ENCODE measurements at regions not wholly inside any gene's neighbourhood (a gene's known extent, or its start where the extent isn't known, plus 50 kb on each side); places are given as distances from the start of the nearest gene placed in this dataset.

GRCh38 chr3:102235679-102236078 is 199.1 kb upstream of the ZPLD1 start:
- DNase-seq: no peak

DNA sequence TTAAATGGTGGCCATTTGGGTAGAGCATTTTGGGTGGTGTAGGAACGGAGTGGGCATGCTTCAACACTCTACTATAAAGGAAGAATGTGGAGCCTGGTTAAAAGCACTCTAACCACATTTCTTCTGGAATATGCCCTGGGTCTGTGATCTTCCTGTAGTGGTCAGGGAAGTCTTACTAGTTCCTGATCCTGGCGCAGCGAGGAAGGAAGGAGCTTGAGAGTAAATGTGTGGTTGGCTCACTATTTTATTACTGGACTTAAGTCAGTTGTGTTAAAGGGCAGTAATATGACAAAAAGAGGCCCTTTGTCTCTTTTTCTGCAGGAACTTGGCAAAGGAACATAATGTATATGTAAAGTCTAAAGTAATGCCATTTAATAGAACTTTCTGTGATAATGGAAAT is 197.6 kb upstream of the ZPLD1 start:
- DNase-seq: no peak

- no peak for DNase-seq
Observed at GRCh38 chr3:102237838-102238237, 197.0 kb upstream of the ZPLD1 start.

DNA sequence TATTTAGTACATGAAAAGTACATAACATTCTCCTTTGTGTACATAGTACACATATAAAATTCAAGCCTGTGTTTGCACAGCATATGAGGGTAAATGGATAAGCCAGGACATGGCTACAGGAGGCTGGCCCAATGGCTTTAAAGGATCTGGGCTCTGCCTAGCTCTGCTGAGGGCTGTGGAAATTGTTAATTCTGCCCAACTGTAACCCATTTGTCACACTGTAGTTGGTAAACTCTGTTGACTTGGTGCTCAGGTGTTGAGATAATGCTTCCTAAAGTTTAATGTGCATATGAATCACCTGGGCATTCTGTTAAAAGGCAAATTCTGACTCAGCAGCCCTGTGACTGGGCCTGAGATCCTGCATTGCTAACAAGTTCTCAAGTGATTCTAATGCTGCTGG is 196.5 kb upstream of the ZPLD1 start:
- DNase-seq: no peak

DNA sequence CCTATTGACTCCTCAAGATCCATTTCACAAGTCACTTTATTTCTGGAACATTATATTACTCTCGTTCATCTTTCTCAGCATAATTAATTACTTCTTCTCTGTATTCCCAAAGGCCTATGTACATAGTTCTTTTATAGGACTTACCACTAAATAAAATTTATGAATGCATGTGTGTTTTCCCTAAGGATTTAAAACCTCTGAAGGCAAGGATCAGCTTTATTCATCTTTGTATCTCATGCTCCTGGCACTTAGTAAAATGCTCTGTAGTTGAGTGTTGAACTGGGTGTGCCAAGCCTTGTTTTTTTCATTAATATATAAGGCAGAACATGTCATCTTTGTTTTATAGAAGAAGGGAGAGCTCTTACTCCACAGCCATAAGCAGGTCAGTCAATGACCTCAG is 194.1 kb upstream of the ZPLD1 start:
- no peak for DNase-seq

GRCh38 chr3:102248981-102249705 is 185.7 kb upstream of the ZPLD1 start:
- DNase-seq: no peak

- DNase-seq: no peak
Observed at GRCh38 chr3:102255736-102256135, 179.1 kb upstream of the ZPLD1 start.

GRCh38 chr3:102258666-102259227 is 176.1 kb upstream of the ZPLD1 start:
- no peak for DNase-seq

DNA sequence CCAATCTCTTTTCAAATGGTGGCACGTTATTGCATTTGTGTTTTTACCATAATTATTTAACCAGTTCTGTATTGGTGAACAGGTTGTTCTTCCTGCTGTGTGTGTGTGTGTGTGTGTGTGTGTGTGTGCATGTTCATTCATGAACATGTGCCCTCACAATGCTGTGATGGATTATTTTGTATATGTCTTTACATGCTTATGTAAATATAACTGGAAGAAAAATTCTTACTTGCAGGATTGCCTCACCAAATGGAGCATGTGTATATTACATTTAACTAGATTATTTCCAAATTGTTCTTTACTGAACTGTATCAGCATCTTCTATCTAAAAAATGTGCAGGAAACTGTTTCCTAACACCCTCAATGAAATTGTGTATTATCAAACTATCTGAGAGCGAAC is 175.2 kb upstream of the ZPLD1 start:
- no peak for DNase-seq

DNA sequence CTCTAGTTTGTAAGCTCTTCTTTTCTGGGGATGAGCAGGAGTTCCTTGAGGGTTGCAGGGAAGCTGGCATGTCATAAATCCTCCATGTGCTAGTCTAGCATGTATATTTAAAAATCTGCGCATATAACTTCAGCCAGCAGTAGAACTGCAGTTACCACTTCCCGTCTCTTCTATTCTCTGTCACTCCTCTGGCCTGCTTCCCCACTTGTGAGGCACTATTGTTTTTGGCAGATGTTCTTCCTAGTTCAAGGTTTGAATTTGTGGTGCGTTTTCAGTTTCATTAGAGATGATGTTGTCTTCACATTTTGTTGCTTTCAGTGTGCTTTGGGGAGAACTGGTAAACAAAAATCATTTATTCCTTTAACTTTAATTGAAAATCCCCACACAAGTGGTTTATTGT is 169.1 kb upstream of the ZPLD1 start:
- DNase-seq: no peak

GRCh38 chr3:102269406-102269805 is 165.4 kb upstream of the ZPLD1 start:
- no peak for DNase-seq

DNA sequence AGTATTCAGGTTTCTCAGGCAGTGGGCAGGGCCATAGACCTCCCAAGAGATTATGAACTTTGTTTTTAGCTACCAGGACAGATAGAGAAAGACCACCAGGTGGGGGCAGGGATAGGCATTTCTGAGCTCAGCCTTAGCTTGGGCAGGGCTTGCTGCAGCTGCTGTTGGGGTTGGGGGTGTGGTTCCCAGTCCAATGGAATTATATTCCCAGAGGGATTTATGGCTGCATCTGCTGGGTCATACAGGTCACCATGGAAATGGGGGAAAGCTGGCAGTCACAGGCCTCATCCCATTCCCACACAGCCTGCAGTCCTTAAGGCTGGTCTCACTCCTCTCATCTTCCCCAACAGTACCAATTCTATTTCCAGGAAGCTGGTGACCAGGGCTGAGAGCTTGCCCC is 144.6 kb upstream of the ZPLD1 start:
- no peak for DNase-seq

DNA sequence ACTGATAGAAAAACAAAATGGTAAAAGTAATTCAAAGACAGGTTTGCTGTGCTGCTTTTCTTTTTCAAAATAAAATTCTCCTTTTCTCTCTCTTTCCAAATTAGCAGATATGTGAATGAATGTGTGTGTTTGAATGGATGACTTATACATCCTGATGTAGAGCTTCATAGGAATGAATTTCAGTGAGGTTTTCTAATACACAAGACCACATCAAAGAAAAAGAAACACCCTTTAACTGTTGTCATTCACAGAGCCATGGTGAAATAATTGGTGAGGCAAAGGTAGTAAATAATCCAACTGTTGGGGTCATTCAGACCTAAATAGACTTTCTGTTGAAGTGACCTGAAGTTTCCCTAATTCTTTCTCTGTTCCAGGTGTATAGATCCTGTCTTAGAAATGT is 139.1 kb upstream of the ZPLD1 start:
- DNase-seq: no peak

DNA sequence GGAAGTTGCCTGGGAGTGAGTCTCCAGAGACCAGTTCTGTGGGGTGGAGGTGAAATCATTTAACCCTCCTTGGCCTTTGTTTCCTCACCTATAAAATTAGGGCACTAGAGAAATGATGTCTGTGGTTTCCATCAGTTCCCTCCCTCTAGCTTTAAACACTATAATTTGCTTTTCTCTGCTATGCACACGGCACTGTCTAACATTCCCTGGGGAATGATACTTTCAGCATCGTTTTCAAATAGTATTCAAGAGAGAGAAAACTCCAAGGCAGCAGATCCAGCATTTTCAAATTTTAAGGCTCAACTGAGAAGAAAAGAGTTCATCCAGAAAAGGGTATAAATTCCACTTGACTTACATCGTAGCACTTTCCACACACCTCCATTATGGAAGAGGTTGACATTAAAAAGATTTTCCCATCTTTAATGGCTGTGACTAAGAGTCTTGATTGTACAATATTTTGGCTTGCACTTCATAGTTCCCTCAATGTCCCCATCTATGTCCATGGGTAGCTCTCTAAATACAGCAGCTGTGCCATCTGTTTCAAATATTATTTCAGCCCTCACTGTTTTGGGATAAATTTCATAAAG is 137.7 kb upstream of the ZPLD1 start:
- DNase-seq: no peak

DNA sequence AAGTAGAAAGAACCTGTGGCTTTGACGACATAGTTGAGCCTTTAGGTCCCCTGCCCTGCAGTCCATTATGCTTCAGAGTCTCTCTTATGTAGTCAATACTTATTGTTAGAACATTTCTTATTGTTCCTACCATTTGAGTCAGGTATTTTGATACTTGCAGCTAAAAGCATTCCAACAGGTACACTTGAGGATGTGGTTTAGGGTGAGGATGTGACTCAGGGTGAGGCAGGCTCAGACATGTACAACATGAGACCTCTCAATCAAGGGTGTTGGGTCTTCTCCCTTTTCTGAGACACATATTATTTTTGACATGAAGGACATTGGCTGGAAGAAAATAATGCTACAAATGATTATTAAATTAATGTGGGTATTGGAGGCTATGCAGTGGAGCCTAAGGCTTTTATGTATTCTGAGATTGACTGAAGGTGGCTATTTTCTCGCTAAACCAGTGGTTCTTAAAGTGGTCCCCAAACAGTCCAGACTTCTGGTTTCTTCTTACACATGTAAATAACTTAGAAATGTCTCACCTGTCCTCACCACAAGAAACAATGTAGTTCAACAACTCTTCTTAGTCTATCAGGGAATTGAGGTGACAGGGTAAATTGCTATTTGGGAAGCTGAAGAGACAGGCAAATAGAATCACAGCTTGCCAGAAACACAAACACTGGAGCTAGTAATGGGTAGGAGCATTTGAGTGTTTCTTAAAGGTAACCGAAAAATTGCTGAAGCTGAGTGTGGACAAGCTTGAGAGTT is 135.5 kb upstream of the ZPLD1 start:
- DNase-seq: no peak

DNA sequence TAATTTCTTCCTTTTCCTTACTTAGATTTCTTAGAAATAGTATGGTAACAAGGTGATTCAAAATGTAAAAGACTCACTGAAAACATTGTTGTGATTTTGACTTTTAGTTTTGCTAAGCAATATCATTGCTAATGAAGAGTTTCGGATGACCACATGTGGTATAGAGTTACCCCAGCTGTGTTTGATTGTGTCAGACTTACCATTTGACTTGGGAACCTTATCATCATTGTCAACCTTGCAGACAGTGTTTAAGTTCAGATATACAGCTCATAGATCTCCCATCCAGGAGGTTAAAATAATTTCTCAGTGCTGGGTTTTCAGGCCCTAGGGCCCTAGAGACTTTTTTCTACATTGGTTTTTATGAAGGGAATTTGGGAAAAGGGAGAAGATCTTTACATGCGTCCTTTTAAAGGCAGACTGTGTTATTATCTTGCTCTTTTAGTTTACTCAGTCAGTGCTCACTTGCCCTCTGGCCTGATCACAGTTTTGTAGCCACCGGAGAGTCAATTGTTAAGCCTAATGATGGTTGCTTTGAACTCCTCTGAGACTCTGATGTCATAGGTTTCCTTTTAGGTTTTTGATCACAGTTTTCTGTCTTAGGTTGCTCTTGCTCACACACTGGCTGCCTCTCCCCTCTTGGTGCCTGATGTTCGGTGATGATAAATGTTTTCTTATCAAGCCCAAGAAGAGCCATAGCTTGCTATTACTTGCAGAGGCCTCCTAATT is 133.5 kb upstream of the ZPLD1 start:
- DNase-seq: no peak

DNA sequence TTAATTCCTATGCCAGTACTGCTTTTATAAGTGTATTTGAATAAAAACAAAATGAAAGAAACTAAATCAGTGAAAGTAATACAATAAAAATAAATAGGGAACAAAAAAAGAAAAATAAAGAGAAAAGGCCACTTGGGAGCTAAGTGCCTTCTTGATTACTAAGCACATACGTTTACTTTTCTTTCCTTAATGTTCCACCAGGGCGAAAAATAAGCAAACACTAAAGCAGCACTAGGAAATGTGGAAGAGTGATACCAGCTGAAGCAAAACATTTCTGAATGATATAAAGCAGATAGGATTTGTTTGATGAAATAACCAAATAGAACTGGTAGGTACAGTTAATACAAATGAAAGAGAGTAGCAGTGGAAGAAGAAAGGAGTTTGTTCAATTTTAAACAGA is 132.8 kb upstream of the ZPLD1 start:
- DNase-seq: no peak

- no peak for DNase-seq
Observed at GRCh38 chr3:102304550-102304949, 130.3 kb upstream of the ZPLD1 start.

DNA sequence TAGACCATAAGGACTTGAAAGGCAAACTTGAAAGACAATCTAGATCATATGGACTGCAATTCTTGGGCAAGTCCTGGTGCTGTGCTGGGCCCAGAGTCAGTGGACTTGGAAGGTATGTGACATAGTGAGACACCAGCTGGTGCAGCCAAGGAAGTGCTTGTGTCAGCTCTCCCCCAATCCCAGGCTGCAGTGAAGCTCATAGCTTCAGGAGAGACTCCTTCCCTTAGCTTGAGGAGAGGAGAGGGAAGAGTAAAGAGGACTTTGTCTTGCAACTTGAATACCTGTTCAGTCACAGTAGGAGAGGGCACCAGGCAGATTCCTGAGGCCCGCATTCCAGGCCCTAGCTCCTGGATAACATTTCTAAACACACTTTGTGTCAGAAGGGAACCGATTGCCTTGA is 127.4 kb upstream of the ZPLD1 start:
- no peak for DNase-seq

DNA sequence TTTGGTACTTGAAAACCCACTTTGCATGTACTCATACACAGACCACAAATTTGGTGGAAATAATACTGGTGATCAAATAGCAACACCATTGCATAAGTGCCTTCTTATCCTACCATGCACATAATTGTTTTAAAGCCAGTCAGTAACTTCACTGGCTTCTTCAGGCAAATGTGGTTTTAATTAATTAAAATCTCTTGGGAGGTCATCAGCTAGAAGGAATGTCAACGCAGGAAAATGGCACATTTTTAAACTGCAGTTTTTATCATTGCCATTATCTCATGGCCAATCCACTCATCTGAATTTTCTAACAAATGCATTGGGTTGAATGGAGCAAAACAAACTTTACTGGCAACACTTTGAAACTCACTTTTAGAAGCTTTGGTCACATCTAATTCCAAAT is 105.7 kb upstream of the ZPLD1 start:
- DNase-seq: no peak

DNA sequence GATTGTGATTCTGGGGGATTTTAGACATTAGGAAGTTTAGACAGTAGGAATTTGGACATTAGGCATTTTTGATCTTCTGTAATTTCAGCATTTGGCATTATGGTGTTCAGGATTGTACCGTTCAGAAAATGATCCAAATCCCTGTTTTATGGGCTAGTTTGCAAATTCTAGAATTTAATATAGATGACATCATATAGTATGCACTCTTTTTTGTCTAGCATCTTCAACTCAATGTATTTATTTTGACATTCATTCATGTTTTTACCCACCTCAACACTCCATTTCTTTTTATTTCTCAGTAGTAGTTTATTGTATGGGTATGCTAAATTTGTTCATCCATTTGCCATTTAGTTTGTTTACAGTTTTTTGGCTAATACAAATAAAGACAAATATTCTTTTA is 105.3 kb upstream of the ZPLD1 start:
- DNase-seq: no peak

GRCh38 chr3:102332205-102332604 is 102.6 kb upstream of the ZPLD1 start:
- no peak for DNase-seq

GRCh38 chr3:102332934-102333333 is 101.9 kb upstream of the ZPLD1 start:
- no peak for DNase-seq

Measured in occipital lobe (tissue), 1 donor.